HG03103 (cell line): ENCODE measurements at regions not wholly inside any gene's neighbourhood (a gene's known extent, or its start where the extent isn't known, plus 50 kb on each side); places are given as distances from the start of the nearest gene placed in this dataset.
"Not testable (repeated sequence)": the region's sequence is repeated elsewhere in the genome, so short reads cannot be mapped to it uniquely, and the experiment has no call there.

Experiments
- ATAC-seq: cut with Tn5 transposase; IDR thresholded peaks from one replicate; pipeline ENCODE4 v1.9.1; 2021; ENCODE audit warnings: low read depth; ENCODE audit not compliant: unreplicated experiment

- no peak for ATAC-seq
Observed at GRCh38 chr6:97876711-97877110, 593.7 kb upstream of the MMS22L start.

- ATAC-seq, result no peak
Observed at GRCh38 chr6:97882755-97883154, 599.7 kb upstream of the MMS22L start.

GRCh38 chr6:97885325-97885724 is 602.3 kb upstream of the MMS22L start:
- ATAC-seq, result no peak

GRCh38 chr6:97885828-97886227 is 602.8 kb upstream of the MMS22L start:
- no peak for ATAC-seq

GRCh38 chr6:97901531-97901930 is 618.5 kb upstream of the MMS22L start:
- no peak for ATAC-seq

- ATAC-seq, result no peak
Observed at GRCh38 chr6:97909380-97909779, 626.4 kb upstream of the MMS22L start.

- ATAC-seq, result no peak
Observed at GRCh38 chr6:97913721-97914120, 630.7 kb upstream of the MMS22L start.

- no peak for ATAC-seq
Observed at GRCh38 chr6:97914912-97915311, 631.9 kb upstream of the MMS22L start.

GRCh38 chr6:97915537-97915936 is 632.5 kb upstream of the MMS22L start:
- no peak for ATAC-seq

GRCh38 chr6:97917369-97917768 is 634.4 kb upstream of the MMS22L start:
- ATAC-seq, result no peak

- ATAC-seq, result no peak
Observed at GRCh38 chr6:97919046-97919445, 636.0 kb upstream of the MMS22L start.

- no peak for ATAC-seq
Observed at GRCh38 chr6:97919631-97920030, 636.6 kb upstream of the MMS22L start.

GRCh38 chr6:97923249-97923648 is 640.2 kb upstream of the MMS22L start:
- ATAC-seq, result no peak

- ATAC-seq, result no peak
Observed at GRCh38 chr6:97925504-97925903, 642.5 kb upstream of the MMS22L start.

- no peak for ATAC-seq
Observed at GRCh38 chr6:97939440-97940168, 656.6 kb upstream of the MMS22L start.

GRCh38 chr6:97947841-97948240 is 664.8 kb upstream of the MMS22L start:
- ATAC-seq, result no peak

GRCh38 chr6:97958134-97958533 is 675.1 kb upstream of the MMS22L start:
- ATAC-seq, result no peak

GRCh38 chr6:97963193-97963592 is 680.2 kb upstream of the MMS22L start:
- no peak for ATAC-seq

GRCh38 chr6:97969065-97969464 is 686.0 kb upstream of the MMS22L start:
- no peak for ATAC-seq

- ATAC-seq, result no peak
Observed at GRCh38 chr6:97977084-97977483, 694.1 kb upstream of the MMS22L start.

- ATAC-seq, result no peak
Observed at GRCh38 chr6:97978855-97979271, 695.8 kb upstream of the MMS22L start.

- not testable (repeated sequence) for ATAC-seq
Observed at GRCh38 chr6:97979285-97979684, 696.3 kb upstream of the MMS22L start.

GRCh38 chr6:97989451-97989850 is 706.4 kb upstream of the MMS22L start:
- no peak for ATAC-seq
